K562 (cell line): ENCODE measurements at regions not wholly inside any gene's neighbourhood (a gene's known extent, or its start where the extent isn't known, plus 50 kb on each side); places are given as distances from the start of the nearest gene placed in this dataset.

Experiments
- ATAC-seq: fragments of 200-7000 bp; cut with Tn5 transposase; 3 replicates; pipeline ENCODE4 v1.9.1; 2020; ENCODE audit warnings: moderate library complexity
- BruUV-seq: library from RNA; stranded (reverse); fragments of 400-500 nt; replicated peaks from 2 replicates; lab custom pipeline; 2021; lab: Mats Ljungman, UMichigan
- CTCF ChIA-PET: fragments of 300-600 bp; formaldehyde crosslinking; extraction: SDS; loops from one replicate; lab custom pipeline; 2021; ENCODE audit warnings: low intra/inter-chr PET ratio; lab: Yijun Ruan, JAX
- POLR2A ChIA-PET: fragments of 300-600, 350-650 bp; sonication (Branson Sonifier 250); formaldehyde crosslinking; extraction: SDS; loops from one replicate; lab custom pipeline; 2021; ENCODE audit warnings: antibody characterized with exemption, inconsistent platforms; lab: Yijun Ruan, JAX
- DNase-seq, 4 experiments: peaks; one replicate each; pipeline versions ENCODE4 v3.0.0 to v3.0.0-alpha.2; 2011 to 2018; ENCODE audit warnings: low spot score in 3 of 4, mixed read lengths in 3 of 4; ENCODE audit errors: extremely low read depth in 1 of 4
- FAIRE-seq: peaks from 2 replicates; lab custom pipeline; 2011; peaks lifted over from hg19 to GRCh38; lab: Jason Lieb, UNC
- H2AFZ ChIP-seq: 2 replicates; pipeline ENCODE4 v1.6.0; 2011; ENCODE audit warnings: low read depth, low read length, control low read depth, inconsistent platforms
- H3K27ac ChIP-seq: fragments of 200-600 bp; 3 replicates; pipeline ENCODE4 v1.8.0; 2011; ENCODE audit warnings: low read depth, mild to moderate bottlenecking, control low read depth, inconsistent platforms, low read length, moderate library complexity, mixed read lengths; ENCODE audit errors: extremely low read depth
- H3K27me3 ChIP-seq, 2 experiments: fragments of 300-600 bp in 1 of 2; 2 replicates in 1 of 2; 3 replicates in 1 of 2; pipeline versions ENCODE4 v1.6.0 to v1.8.0; 2011; ENCODE audit warnings: inconsistent platforms in 2 of 2, low read length in 2 of 2, mild to moderate bottlenecking in 1 of 2, mixed read lengths in 1 of 2, moderate library complexity in 1 of 2; ENCODE audit not compliant: control insufficient read depth in 2 of 2, insufficient read depth in 2 of 2
- H3K36me3 ChIP-seq: fragments of 300-600 bp; 3 replicates; pipeline ENCODE4 v1.8.0; 2011; ENCODE audit warnings: mild to moderate bottlenecking, low read length, inconsistent platforms; ENCODE audit not compliant: control insufficient read depth, insufficient read depth
- H3K4me1 ChIP-seq, 2 experiments: fragments of 200-600 bp in 1 of 2; replicated peaks in 1 of 2; 2 replicates in 1 of 2; 3 replicates in 1 of 2; pipeline versions ENCODE4 v1.5.1 to v1.8.0; 2011; ENCODE audit warnings: inconsistent platforms in 2 of 2, low read length in 2 of 2, mild to moderate bottlenecking in 1 of 2, mixed read lengths in 1 of 2, moderate library complexity in 1 of 2; ENCODE audit not compliant: control insufficient read depth in 2 of 2, insufficient read depth in 2 of 2
- H3K4me2 ChIP-seq: 2 replicates; pipeline ENCODE4 v1.6.1; 2011; ENCODE audit warnings: low read length, control low read depth, inconsistent platforms, mixed read lengths; ENCODE audit not compliant: insufficient read depth
- H3K4me3 ChIP-seq: fragments of 200-600 bp; sonication (generic), shearing (Covaris generic); 2 replicates; pipeline ENCODE4 v1.5.1; 2016; ENCODE audit warnings: control low read depth, inconsistent platforms
- H3K79me2 ChIP-seq: fragments of 200-600 bp; 3 replicates; pipeline ENCODE4 v1.8.0; 2011; ENCODE audit warnings: low read length, inconsistent platforms; ENCODE audit not compliant: control insufficient read depth, insufficient read depth
- H3K9ac ChIP-seq, 2 experiments: 2 replicates each; pipeline versions ENCODE4 v1.6.0 to v1.6.1; 2011; ENCODE audit warnings: low read depth in 2 of 2, low read length in 2 of 2, control low read depth in 1 of 2, inconsistent platforms in 1 of 2, mild to moderate bottlenecking in 1 of 2, mixed read lengths in 1 of 2; ENCODE audit not compliant: insufficient read depth in 1 of 2
- H3K9me1 ChIP-seq: one replicate; pipeline ENCODE4 v1.6.0; 2011; ENCODE audit warnings: inconsistent platforms, mild to moderate bottlenecking, low read length, moderate library complexity; ENCODE audit not compliant: control insufficient read depth, insufficient read depth
- H3K9me3 ChIP-seq: replicated peaks from 2 replicates; pipeline ENCODE4 v1.5.1; 2011; ENCODE audit warnings: low read depth, low read length, inconsistent platforms; ENCODE audit not compliant: control insufficient read depth, insufficient read depth
- H4K20me1 ChIP-seq: replicated peaks from 2 replicates; pipeline ENCODE4 v1.6.1; 2011; ENCODE audit warnings: low read length, inconsistent platforms, mixed read lengths; ENCODE audit not compliant: control insufficient read depth, insufficient read depth
- ARID2 ChIP-seq: fragments of 450-650 bp; IDR thresholded peaks from 2 replicates; pipeline ENCODE4 v1.6.1; 2017; ENCODE audit warnings: antibody characterized with exemption, mild to moderate bottlenecking
- BDP1 ChIP-seq: IDR thresholded peaks from 3 replicates; pipeline ENCODE4 v1.6.1; 2011; ENCODE audit not compliant: insufficient read length, insufficient read depth
- EGR1 ChIP-seq: fragments of 450-650 bp; conservative IDR thresholded peaks from 2 replicates; pipeline ENCODE4 v1.6.1; 2017; ENCODE audit warnings: mild to moderate bottlenecking
- ELF2 ChIP-seq: fragments of 250-450 bp; sonication (Bioruptor Pico); IDR thresholded peaks from 2 replicates; pipeline ENCODE4 v1.5.0; 2021; ENCODE audit warnings: mild to moderate bottlenecking
- MCM2 ChIP-seq: fragments of 450-650 bp; IDR thresholded peaks from 2 replicates; pipeline ENCODE4 v1.6.1; 2017; ENCODE audit warnings: low read depth, mild to moderate bottlenecking
- NFE2L1 ChIP-seq: fragments of 450-650 bp; IDR thresholded peaks from 2 replicates; pipeline ENCODE4 v1.6.1; 2016; ENCODE audit warnings: missing genetic modification characterization, low read depth, mild to moderate bottlenecking, missing compliant biosample characterization, moderate library complexity, borderline replicate concordance
- RBM17 ChIP-seq: fragments of 200-400 bp; formaldehyde crosslinking; IDR thresholded peaks from 2 replicates; pipeline ENCODE4 v1.6.1; 2017; ENCODE audit warnings: low read depth, mild to moderate bottlenecking, low read length, borderline replicate concordance
- ZBTB17 ChIP-seq: fragments of 450-650 bp; formaldehyde crosslinking; IDR thresholded peaks from 2 replicates; pipeline ENCODE4 v1.4.0; 2020; ENCODE audit warnings: mild to moderate bottlenecking
- ZNF232 ChIP-seq: sonication (generic); formaldehyde crosslinking; IDR thresholded peaks from 2 replicates; pipeline ENCODE4 v1.8.0; 2022; ENCODE audit warnings: mild to moderate bottlenecking, missing genetic modification reagents
- ZNF24 ChIP-seq: fragments of 450-650 bp; IDR thresholded peaks from 2 replicates; pipeline ENCODE4 v1.6.1; 2016
- ZNF584 ChIP-seq: fragments of 200-800 bp; sonication (Bioruptor generic); IDR thresholded peaks from 2 replicates; pipeline ENCODE4 v1.6.1; 2016; ENCODE audit warnings: low read depth, mild to moderate bottlenecking, missing genetic modification characterization, missing compliant biosample characterization
- ZNF668 ChIP-seq: fragments of 250-450 bp; sonication (Bioruptor Pico); IDR thresholded peaks from 2 replicates; pipeline ENCODE4 v1.8.0; 2022; ENCODE audit warnings: mild to moderate bottlenecking, inconsistent platforms
- ZNF764 ChIP-seq: fragments of 250-450 bp; sonication (Bioruptor Pico); IDR thresholded peaks from 2 replicates; pipeline ENCODE4 v1.4.0; 2020; ENCODE audit warnings: low read depth, mild to moderate bottlenecking, moderate library complexity
- WGBS: fragments of 100-300 bp; shearing (Covaris generic); methylation state at CpG from one replicate; pipeline ENCODE4 v1.1.6; 2016; ENCODE audit warnings: low coverage, mixed read lengths; ENCODE audit not compliant: insufficient coverage; ENCODE audit errors: missing lambda C conversion rate; 5-methylcytosine and 5-hydroxymethylcytosine counted together
- in situ Hi-C: fragments of 300-500 bp; cut with MboI; formaldehyde crosslinking; loops from 4 replicates; pipeline ENCODE4 v1.15.0; 2018; ENCODE audit warnings: inconsistent platforms, mixed read lengths
- intact Hi-C: fragments of 100-400 bp; cut with micrococcal nuclease; formaldehyde crosslinking; loops from 2 replicates; pipeline ENCODE4 v1.14.2; 2022
- TF ChIP-seq, protein P1 (sequence below): IDR thresholded peaks from 2 replicates; pipeline ENCODE4 v1.6.1; 2014; ENCODE audit warnings: antibody characterized with exemption
- TF ChIP-seq, protein P2 (sequence below): fragments of 450-650 bp; IDR thresholded peaks from 2 replicates; pipeline ENCODE4 v1.6.1; 2017; ENCODE audit warnings: antibody characterized with exemption
- TF ChIP-seq, protein P3 (sequence below): sonication (generic); formaldehyde crosslinking; IDR thresholded peaks from 2 replicates; pipeline ENCODE4 v1.8.1; 2023; ENCODE audit warnings: mild to moderate bottlenecking, missing genetic modification reagents
- TF ChIP-seq, protein P4 (sequence below): fragments of 450-650 bp; IDR thresholded peaks from 2 replicates; pipeline ENCODE4 v1.6.1; 2016; ENCODE audit warnings: antibody characterized with exemption

DNA sequence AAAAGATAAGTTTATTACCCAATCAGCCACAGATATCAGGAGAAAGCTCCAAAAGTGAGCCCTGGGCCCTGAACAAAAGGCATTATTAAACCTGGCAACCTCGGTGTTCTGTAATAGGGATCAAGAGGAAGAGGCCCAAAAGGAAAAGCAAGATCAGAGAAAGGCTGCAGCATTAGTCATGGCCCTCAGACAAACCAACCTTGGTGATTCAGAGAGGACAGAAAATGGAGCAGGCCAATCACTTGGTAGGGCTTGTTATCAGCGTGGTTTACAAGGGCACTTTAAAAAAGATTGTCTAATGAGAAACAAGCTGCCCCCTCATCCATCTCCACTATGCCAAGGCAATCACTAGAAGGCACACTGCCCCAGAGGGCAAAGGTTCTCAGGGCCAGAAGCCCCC, 75.7 kb downstream of the AGTR2 start:
- Histone ChIP-seq H3K9me3 (no peaks in the 10 kb centered on the region), H3K9me1 (no peaks in the 10 kb centered on the region), H3K4me3 (no peak overlapping the region), H4K20me1 (no peaks in the 10 kb centered on the region), H2AFZ (no peak overlapping the region), H3K79me2 (no peaks in the 10 kb centered on the region), H3K4me1 (no peaks in the 10 kb centered on the region), H3K9ac (no peak overlapping the region), H3K4me2 (no peak overlapping the region)
- no TSS peak for BruUV-seq
- FAIRE-seq (no peak), ATAC-seq (no peak)
- POLR2A ChIA-PET = no interaction called here
- in situ Hi-C loops = no loop called here
- intact Hi-C loops = no loop called here
- 0% methylated on average over 1 of the region's 2 CpGs for WGBS
- TF ChIP-seq, protein P1, sequence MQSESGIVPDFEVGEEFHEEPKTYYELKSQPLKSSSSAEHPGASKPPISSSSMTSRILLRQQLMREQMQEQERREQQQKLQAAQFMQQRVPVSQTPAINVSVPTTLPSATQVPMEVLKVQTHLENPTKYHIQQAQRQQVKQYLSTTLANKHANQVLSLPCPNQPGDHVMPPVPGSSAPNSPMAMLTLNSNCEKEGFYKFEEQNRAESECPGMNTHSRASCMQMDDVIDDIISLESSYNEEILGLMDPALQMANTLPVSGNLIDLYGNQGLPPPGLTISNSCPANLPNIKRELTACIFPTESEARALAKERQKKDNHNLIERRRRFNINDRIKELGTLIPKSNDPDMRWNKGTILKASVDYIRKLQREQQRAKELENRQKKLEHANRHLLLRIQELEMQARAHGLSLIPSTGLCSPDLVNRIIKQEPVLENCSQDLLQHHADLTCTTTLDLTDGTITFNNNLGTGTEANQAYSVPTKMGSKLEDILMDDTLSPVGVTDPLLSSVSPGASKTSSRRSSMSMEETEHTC = no peak
- TF ChIP-seq ARID2 (no peak), RBM17 (no peak), EGR1 (no peak), ZBTB17 (CRISPR knock-in tag) (no peak), MCM2 (no peak), BDP1 (no peak), NFE2L1 (tag) (no peak), ZNF24 (no peak), ZNF584 (CRISPR knock-in tag) (no peak), ELF2 (CRISPR knock-in tag) (no peak), ZNF764 (CRISPR knock-in tag) (no peak), ZNF668 (CRISPR knock-in tag) (no peak), ZNF232 (CRISPR knock-in tag) (no peak)
- TF ChIP-seq, protein P2, sequence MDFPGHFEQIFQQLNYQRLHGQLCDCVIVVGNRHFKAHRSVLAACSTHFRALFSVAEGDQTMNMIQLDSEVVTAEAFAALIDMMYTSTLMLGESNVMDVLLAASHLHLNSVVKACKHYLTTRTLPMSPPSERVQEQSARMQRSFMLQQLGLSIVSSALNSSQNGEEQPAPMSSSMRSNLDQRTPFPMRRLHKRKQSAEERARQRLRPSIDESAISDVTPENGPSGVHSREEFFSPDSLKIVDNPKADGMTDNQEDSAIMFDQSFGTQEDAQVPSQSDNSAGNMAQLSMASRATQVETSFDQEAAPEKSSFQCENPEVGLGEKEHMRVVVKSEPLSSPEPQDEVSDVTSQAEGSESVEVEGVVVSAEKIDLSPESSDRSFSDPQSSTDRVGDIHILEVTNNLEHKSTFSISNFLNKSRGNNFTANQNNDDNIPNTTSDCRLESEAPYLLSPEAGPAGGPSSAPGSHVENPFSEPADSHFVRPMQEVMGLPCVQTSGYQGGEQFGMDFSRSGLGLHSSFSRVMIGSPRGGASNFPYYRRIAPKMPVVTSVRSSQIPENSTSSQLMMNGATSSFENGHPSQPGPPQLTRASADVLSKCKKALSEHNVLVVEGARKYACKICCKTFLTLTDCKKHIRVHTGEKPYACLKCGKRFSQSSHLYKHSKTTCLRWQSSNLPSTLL = no peak
- TF ChIP-seq, protein P3, sequence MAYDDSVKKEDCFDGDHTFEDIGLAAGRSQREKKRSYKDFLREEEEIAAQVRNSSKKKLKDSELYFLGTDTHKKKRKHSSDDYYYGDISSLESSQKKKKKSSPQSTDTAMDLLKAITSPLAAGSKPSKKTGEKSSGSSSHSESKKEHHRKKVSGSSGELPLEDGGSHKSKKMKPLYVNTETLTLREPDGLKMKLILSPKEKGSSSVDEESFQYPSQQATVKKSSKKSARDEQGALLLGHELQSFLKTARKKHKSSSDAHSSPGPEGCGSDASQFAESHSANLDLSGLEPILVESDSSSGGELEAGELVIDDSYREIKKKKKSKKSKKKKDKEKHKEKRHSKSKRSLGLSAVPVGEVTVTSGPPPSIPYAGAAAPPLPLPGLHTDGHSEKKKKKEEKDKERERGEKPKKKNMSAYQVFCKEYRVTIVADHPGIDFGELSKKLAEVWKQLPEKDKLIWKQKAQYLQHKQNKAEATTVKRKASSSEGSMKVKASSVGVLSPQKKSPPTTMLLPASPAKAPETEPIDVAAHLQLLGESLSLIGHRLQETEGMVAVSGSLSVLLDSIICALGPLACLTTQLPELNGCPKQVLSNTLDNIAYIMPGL (CRISPR knock-in tag) = no peak
- TF ChIP-seq, protein P4, sequence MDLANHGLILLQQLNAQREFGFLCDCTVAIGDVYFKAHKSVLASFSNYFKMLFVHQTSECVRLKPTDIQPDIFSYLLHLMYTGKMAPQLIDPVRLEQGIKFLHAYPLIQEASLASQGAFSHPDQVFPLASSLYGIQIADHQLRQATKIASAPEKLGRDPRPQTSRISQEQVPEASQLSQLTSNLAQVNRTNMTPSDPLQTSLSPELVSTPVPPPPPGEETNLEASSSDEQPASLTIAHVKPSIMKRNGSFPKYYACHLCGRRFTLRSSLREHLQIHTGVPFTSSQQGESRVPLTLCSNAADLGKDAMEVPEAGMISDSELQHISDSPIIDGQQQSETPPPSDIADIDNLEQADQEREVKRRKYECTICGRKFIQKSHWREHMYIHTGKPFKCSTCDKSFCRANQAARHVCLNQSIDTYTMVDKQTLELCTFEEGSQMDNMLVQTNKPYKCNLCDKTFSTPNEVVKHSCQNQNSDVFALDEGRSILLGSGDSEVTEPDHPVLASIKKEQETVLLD = no peak
- TF ChIP-seq, all 486 proteins: peak for 0
- H3K36me3 ChIP-seq = no peaks in the 10 kb centered on the region
- H3K27ac ChIP-seq = no peak overlapping the region
- CTCF ChIA-PET = no interaction called here
- DNase-seq = no peak
- no peaks in the 10 kb centered on the region for H3K27me3 ChIP-seq
